Brain microvascular endothelial cell (primary cell): ENCODE measurements at regions not wholly inside any gene's neighbourhood (a gene's known extent, or its start where the extent isn't known, plus 50 kb on each side); places are given as distances from the start of the nearest gene placed in this dataset.

Source experiments
- DNase-seq: peaks from one replicate; pipeline ENCODE4 v3.0.0-alpha.2; 2020
- H3K27ac ChIP-seq: fragments of 250-450 bp; sonication (Bioruptor Pico); 2 replicates; pipeline ENCODE4 v1.5.1; 2020; ENCODE audit warnings: mild to moderate bottlenecking, moderate library complexity
- H3K27me3 ChIP-seq: fragments of 250-450 bp; sonication (Bioruptor Pico); replicated peaks from 2 replicates; pipeline ENCODE4 v1.5.1; 2020; ENCODE audit warnings: mild to moderate bottlenecking
- H3K36me3 ChIP-seq: fragments of 250-450 bp; sonication (Bioruptor Pico); replicated peaks from 2 replicates; pipeline ENCODE4 v1.5.1; 2020; ENCODE audit warnings: mild to moderate bottlenecking
- H3K4me3 ChIP-seq: 2 replicates; pipeline ENCODE4 v1.5.1; 2011; ENCODE audit warnings: low read depth, mild to moderate bottlenecking, control low read depth, low read length, moderate library complexity
- in situ Hi-C: cut with HindIII; loops from 2 replicates; pipeline ENCODE4 v1.10.0; 2017; ENCODE audit warnings: low sequenced_read_pairs, low pct_ligation_motif_present
- TF ChIP-seq, protein P1 (sequence below): IDR thresholded peaks from 2 replicates; pipeline ENCODE4 v1.5.1; 2011; ENCODE audit warnings: low read depth, mild to moderate bottlenecking, moderate library complexity, low read length, control low read depth, inconsistent platforms; ENCODE audit errors: missing control alignments

DNA sequence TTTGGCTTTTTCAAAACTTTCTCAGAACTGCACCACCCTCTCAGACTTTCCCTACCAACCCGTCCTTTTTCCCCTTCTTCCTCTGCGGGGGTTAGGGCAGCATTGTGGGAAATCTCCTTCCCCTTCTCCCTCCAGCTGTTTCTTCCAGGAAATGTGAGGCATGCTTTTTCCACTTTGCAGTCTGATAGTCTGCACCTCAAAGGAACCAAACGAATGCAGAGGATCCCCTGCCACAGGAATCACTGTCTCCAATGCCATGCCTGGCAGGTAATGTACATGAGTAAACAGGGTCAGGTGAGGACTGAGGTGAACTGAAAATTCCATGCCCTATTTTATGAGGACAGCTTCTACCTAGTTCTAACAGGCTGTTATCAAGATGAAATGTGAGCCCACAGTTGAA is 218.4 kb downstream of the BCAS1 start:
- H3K27me3 ChIP-seq = no peaks in the 10 kb centered on the region
- in situ Hi-C loops = no loop called here
- H3K27ac ChIP-seq = no peak overlapping the region
- H3K36me3 ChIP-seq = no peaks in the 10 kb centered on the region
- TF ChIP-seq, protein P1, sequence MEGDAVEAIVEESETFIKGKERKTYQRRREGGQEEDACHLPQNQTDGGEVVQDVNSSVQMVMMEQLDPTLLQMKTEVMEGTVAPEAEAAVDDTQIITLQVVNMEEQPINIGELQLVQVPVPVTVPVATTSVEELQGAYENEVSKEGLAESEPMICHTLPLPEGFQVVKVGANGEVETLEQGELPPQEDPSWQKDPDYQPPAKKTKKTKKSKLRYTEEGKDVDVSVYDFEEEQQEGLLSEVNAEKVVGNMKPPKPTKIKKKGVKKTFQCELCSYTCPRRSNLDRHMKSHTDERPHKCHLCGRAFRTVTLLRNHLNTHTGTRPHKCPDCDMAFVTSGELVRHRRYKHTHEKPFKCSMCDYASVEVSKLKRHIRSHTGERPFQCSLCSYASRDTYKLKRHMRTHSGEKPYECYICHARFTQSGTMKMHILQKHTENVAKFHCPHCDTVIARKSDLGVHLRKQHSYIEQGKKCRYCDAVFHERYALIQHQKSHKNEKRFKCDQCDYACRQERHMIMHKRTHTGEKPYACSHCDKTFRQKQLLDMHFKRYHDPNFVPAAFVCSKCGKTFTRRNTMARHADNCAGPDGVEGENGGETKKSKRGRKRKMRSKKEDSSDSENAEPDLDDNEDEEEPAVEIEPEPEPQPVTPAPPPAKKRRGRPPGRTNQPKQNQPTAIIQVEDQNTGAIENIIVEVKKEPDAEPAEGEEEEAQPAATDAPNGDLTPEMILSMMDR = no peak
- H3K4me3 ChIP-seq = no peak overlapping the region
- no peak for DNase-seq

DNA sequence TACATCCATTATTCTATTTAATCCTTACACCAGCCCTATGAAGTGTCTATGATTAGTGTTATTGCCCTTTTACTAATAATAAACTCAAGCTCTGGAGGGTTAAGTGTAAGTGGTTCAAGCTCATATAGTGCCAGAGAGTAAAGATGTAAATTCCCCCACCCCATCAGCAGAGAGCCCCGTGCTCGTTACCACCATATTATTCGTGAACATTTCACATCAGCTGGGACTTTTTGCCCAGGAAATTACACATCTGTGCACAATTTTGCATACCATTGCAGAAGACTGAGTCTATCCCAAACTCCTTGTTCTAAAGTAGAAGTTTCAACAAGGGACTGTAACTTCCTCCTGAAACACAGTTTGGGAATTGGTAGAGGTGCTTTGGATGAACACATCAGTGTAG is 220.1 kb downstream of the BCAS1 start:
- Histone ChIP-seq H3K36me3 (no peaks in the 10 kb centered on the region), H3K27me3 (no peaks in the 10 kb centered on the region), H3K27ac (no peak overlapping the region), H3K4me3 (no peak overlapping the region)
- DNase-seq = no peak
- TF ChIP-seq, protein P1 = no peak
- in situ Hi-C loops = no loop called here

DNA sequence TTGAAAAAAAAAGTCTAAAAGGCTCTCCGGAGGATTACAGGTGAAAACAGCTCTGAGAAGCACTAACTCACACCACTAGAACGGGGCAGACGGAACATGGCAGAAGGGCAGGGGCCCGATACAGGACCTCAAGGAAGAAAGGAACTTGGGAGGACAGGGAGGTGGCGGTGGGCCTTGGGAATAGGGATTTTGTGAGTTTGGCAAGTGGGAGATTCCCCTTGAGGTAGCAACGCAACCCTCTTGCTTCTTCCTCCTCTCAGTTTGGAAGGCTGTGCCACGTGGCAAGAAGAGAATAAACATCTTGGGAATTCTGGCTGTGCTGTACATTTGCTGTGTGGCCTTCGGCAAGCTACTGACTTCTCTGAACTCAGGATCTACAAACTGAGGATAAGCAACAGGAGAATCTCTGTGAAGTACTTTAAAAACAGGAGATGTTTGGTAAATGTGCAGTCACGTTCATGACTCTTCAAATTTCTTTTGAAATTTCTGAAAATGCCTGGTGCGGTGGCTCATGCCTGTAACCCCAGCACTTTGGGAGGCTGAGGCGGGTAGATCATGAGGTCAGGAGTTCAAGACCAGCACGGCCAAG is 220.8 kb downstream of the BCAS1 start:
- no peaks in the 10 kb centered on the region for H3K36me3 ChIP-seq
- H3K27me3 ChIP-seq = no peaks in the 10 kb centered on the region
- no peak overlapping the region for H3K4me3 ChIP-seq
- DNase-seq = no peak
- TF ChIP-seq, protein P1 = no peak
- no peak overlapping the region for H3K27ac ChIP-seq
- in situ Hi-C loops = no loop called here

DNA sequence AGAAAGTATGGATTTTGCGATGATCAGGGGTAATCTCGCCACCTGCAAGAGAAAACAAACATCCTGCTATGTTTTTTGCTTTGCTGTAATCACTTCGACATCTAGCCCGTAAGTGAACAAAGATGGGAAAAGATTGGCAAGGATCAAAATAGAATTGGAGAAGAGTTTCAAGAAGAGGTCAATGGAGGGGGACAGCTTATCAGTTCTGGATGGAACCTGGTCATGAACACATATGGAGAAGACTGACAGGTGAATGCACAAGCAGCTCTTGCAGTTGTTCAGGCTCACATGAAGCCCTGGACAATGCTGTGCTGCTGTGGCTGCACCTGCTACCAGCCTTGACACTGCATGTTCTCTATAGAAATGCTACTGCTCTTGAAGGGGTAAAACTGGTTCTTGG is 222.1 kb downstream of the BCAS1 start:
- H3K27me3 ChIP-seq = no peaks in the 10 kb centered on the region
- TF ChIP-seq, protein P1 = no peak
- in situ Hi-C loops = no loop called here
- no peak overlapping the region for H3K4me3 ChIP-seq
- DNase-seq = no peak
- H3K27ac ChIP-seq = no peak overlapping the region
- H3K36me3 ChIP-seq = no peaks in the 10 kb centered on the region

DNA sequence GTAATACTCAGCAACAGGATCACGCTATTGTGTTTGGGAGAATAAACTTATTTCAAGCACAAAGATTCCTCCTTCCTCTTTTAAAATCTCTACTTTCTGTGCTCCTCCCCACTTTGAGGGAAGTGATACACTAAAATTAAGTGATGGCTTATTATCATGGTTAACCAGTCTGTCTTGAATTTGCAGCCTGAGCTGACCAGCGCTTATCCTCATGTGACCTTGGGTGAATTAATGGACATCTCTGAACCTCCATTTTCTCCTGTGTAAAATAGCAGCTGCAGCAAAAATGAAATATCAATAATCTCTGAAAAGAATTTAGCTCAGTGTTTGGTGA is 222.6 kb downstream of the BCAS1 start:
- in situ Hi-C loops = no loop called here
- H3K4me3 ChIP-seq = no peak overlapping the region
- DNase-seq = no peak

More for the DNA sequence above, 222.6 kb downstream of the BCAS1 start:
- Histone ChIP-seq H3K36me3 (no peaks in the 10 kb centered on the region), H3K27ac (no peak overlapping the region), H3K27me3 (no peaks in the 10 kb centered on the region)
- TF ChIP-seq, protein P1 = no peak
